SK-N-SH (cell line): ENCODE measurements at regions not wholly inside any gene's neighbourhood (a gene's known extent, or its start where the extent isn't known, plus 50 kb on each side); places are given as distances from the start of the nearest gene placed in this dataset.

Experiments used
- CTCF ChIA-PET: fragments of 300-600, 350-600 bp; formaldehyde crosslinking; extraction: SDS; loops from one replicate; lab custom pipeline; 2021; lab: Yijun Ruan, JAX
- POLR2A ChIA-PET: fragments of 350-600 bp; sonication (Branson Sonifier 250); formaldehyde crosslinking; extraction: SDS; loops from one replicate; lab custom pipeline; 2020; ENCODE audit warnings: antibody characterized with exemption, inconsistent platforms; lab: Yijun Ruan, JAX
- DNase-seq: peaks from one replicate; pipeline ENCODE4 v3.0.0; 2012
- H2AFZ ChIP-seq: fragments of 200-600 bp; sonication (generic); 2 replicates; pipeline ENCODE4 v1.8.1; 2016; ENCODE audit warnings: antibody characterized with exemption, mild to moderate bottlenecking, low read depth
- H3F3A ChIP-seq: fragments of 200-600 bp; sonication (generic); replicated peaks from 2 replicates; pipeline ENCODE3; 2016; ENCODE audit warnings: antibody characterized with exemption, mild to moderate bottlenecking; ENCODE audit not compliant: insufficient read depth
- H3K27ac ChIP-seq, 2 experiments: fragments of 200-500 bp in 1 of 2; fragments of 200-600 bp in 1 of 2; sonication (Bioruptor generic) in 1 of 2; sonication (generic), shearing (Covaris generic) in 1 of 2; 2 replicates each; pipeline versions ENCODE4 v1.5.1 to v1.6.1; 2014 to 2016; ENCODE audit warnings: low read depth in 2 of 2, inconsistent platforms in 1 of 2, low read length in 1 of 2, mild to moderate bottlenecking in 1 of 2, mixed read lengths in 1 of 2
- H3K27me3 ChIP-seq: fragments of 200-600 bp; sonication (generic), shearing (Covaris generic); 2 replicates; pipeline ENCODE4 v1.6.1; 2016; ENCODE audit warnings: mixed run types; ENCODE audit not compliant: insufficient read depth
- H3K36me3 ChIP-seq, 2 experiments: fragments of 200-500 bp in 1 of 2; fragments of 200-600 bp in 1 of 2; sonication (Bioruptor generic) in 1 of 2; sonication (generic) in 1 of 2; replicated peaks in 1 of 2; 2 replicates each; pipeline versions ENCODE3 to v1.5.1; 2014 to 2016; ENCODE audit warnings: low read length in 1 of 2, mild to moderate bottlenecking in 1 of 2; ENCODE audit not compliant: insufficient read depth in 2 of 2, control insufficient read depth in 1 of 2
- H3K4me1 ChIP-seq, 2 experiments: fragments of 200-500 bp in 1 of 2; fragments of 200-600 bp in 1 of 2; sonication (Bioruptor generic) in 1 of 2; sonication (generic), shearing (Covaris generic) in 1 of 2; 2 replicates each; pipeline versions ENCODE4 v1.5.1 to v1.6.1; 2014 to 2016; ENCODE audit warnings: low read depth in 1 of 2, low read length in 1 of 2, mixed run types in 1 of 2; ENCODE audit not compliant: insufficient read depth in 2 of 2, control insufficient read depth in 1 of 2
- H3K4me2 ChIP-seq: fragments of 200-600 bp; sonication (generic), shearing (Covaris generic); 2 replicates; pipeline ENCODE4 v1.6.1; 2017; ENCODE audit warnings: mixed run types
- H3K4me3 ChIP-seq, 2 experiments: fragments of 200-500 bp in 1 of 2; fragments of 200-600 bp in 1 of 2; sonication (Bioruptor generic) in 1 of 2; sonication (generic), shearing (Covaris generic) in 1 of 2; 2 replicates each; pipeline versions ENCODE4 v1.5.1 to v1.8.1; 2014 to 2016; ENCODE audit warnings: low read depth in 2 of 2, inconsistent platforms in 1 of 2, low read length in 1 of 2, mild to moderate bottlenecking in 1 of 2, mixed read lengths in 1 of 2, moderate library complexity in 1 of 2
- H3K79me2 ChIP-seq: fragments of 200-600 bp; sonication (generic); 2 replicates; pipeline ENCODE4 v1.8.1; 2017; ENCODE audit warnings: mild to moderate bottlenecking; ENCODE audit not compliant: insufficient read depth
- H3K9ac ChIP-seq: fragments of 200-600 bp; sonication (generic); 2 replicates; pipeline ENCODE4 v1.6.1; 2017; ENCODE audit warnings: mixed run types
- H3K9me2 ChIP-seq: fragments of 200-600 bp; sonication (generic); 2 replicates; pipeline ENCODE4 v1.6.1; 2017; ENCODE audit warnings: mixed run types
- H3K9me3 ChIP-seq: fragments of 200-600 bp; sonication (generic); 2 replicates; pipeline ENCODE4 v1.6.1; 2017; ENCODE audit warnings: mixed run types, mild to moderate bottlenecking, moderate library complexity
- H4K20me1 ChIP-seq: fragments of 200-600 bp; sonication (generic); 2 replicates; pipeline ENCODE4 v1.6.1; 2017; ENCODE audit warnings: mild to moderate bottlenecking, mixed run types; ENCODE audit not compliant: insufficient read depth
- CHD2 ChIP-seq: fragments of 150-350 bp; IDR thresholded peaks from 2 replicates; pipeline ENCODE4 v1.6.1; 2018; ENCODE audit warnings: low read length; ENCODE audit not compliant: partially characterized antibody
- CTCF ChIP-seq: fragments of 200-600 bp; sonication (generic); IDR thresholded peaks from 2 replicates; pipeline ENCODE4 v1.6.1; 2017; ENCODE audit warnings: antibody characterized with exemption, mild to moderate bottlenecking, moderate library complexity
- EP300 ChIP-seq, 2 experiments: IDR thresholded peaks; 2 replicates each; pipeline versions ENCODE4 v1.4.0 to v1.6.1; 2012; ENCODE audit warnings: borderline replicate concordance in 1 of 2, low read depth in 1 of 2, low read length in 1 of 2
- FOSL2 ChIP-seq: IDR thresholded peaks from 2 replicates; pipeline ENCODE4 v1.4.0; 2012; ENCODE audit warnings: low read depth, mild to moderate bottlenecking, moderate library complexity, borderline replicate concordance
- FOXM1 ChIP-seq: IDR thresholded peaks from 2 replicates; pipeline ENCODE4 v1.4.0; 2012; ENCODE audit warnings: low read depth, mild to moderate bottlenecking
- JUND ChIP-seq: IDR thresholded peaks from 2 replicates; pipeline ENCODE4 v1.4.0; 2012
- MXI1 ChIP-seq: IDR thresholded peaks from 2 replicates; pipeline ENCODE4 v1.6.1; 2012; ENCODE audit warnings: mild to moderate bottlenecking, low read depth, low read length, improper control_type of control experiment
- NFIC ChIP-seq: IDR thresholded peaks from 2 replicates; pipeline ENCODE4 v1.4.0; 2012; ENCODE audit warnings: borderline replicate concordance
- NRF1 ChIP-seq: IDR thresholded peaks from 2 replicates; pipeline ENCODE4 v1.6.1; 2012; ENCODE audit warnings: low read depth, mild to moderate bottlenecking, low read length
- RCOR1 ChIP-seq: fragments of 150-350 bp; IDR thresholded peaks from 2 replicates; pipeline ENCODE4 v1.6.1; 2017; ENCODE audit warnings: antibody characterized with exemption, low read length
- RXRA ChIP-seq: IDR thresholded peaks from 2 replicates; pipeline ENCODE4 v1.4.0; 2012; ENCODE audit warnings: low read depth, mild to moderate bottlenecking, borderline replicate concordance
- SMC3 ChIP-seq: IDR thresholded peaks from 2 replicates; pipeline ENCODE4 v1.6.1; 2012; ENCODE audit warnings: low read depth, low read length, improper control_type of control experiment
- TAF1 ChIP-seq: IDR thresholded peaks from 2 replicates; pipeline ENCODE4 v1.6.1; 2012; ENCODE audit warnings: low read depth, mild to moderate bottlenecking, low read length, moderate library complexity, borderline replicate concordance
- TCF12 ChIP-seq: IDR thresholded peaks from 2 replicates; pipeline ENCODE4 v1.4.0; 2012
- USF1 ChIP-seq: IDR thresholded peaks from 2 replicates; pipeline ENCODE4 v1.4.0; 2012; ENCODE audit warnings: low read depth, borderline replicate concordance
- WGBS: methylation state at CpG from one replicate; pipeline ENCODE4 v1.1.6; 2017; ENCODE audit warnings: low lambda C conversion rate; 5-methylcytosine and 5-hydroxymethylcytosine counted together
- TF ChIP-seq, protein P1 (sequence below): IDR thresholded peaks from 2 replicates; pipeline ENCODE4 v1.4.0; 2012; ENCODE audit warnings: low read depth, borderline replicate concordance
- TF ChIP-seq, protein P2 (sequence below): fragments of 150-350 bp; IDR thresholded peaks from 2 replicates; pipeline ENCODE4 v1.6.1; 2016; ENCODE audit warnings: mild to moderate bottlenecking, low read depth, low read length
- TF ChIP-seq, protein P3 (sequence below): IDR thresholded peaks from 2 replicates; pipeline ENCODE4 v1.4.0; 2012; ENCODE audit warnings: low read depth

DNA sequence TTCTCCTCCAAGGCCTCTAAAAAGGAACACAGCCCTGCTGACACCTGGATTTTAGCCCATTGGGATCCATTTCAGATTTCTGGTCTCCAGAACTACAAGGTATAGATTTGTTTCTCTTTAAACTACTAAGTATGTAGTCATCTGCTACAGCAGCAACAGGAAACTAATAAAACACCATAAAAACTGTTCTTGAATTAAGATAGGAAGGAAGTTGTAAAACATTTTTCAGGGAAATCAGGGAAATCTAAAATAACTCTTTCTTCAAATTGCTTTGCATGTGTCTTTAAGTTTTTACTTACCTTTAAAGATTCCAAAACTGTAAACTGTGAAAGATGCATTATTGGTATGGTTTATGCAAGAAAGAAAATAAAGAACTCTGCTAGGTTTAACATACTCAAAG lies 407.0 kb upstream of the TOM1L1 start:
- ChIA-PET CTCF (no interaction called here), POLR2A (no interaction called here)
- Histone ChIP-seq H3K36me3 (no peaks in the 10 kb centered on the region), H3F3A (no peaks in the 10 kb centered on the region), H3K9me2 (no peaks in the 10 kb centered on the region), H3K9me3 (no peaks in the 10 kb centered on the region), H4K20me1 (no peaks in the 10 kb centered on the region), H3K27ac (no peak overlapping the region), H2AFZ (no peak overlapping the region), H3K4me3 (no peak overlapping the region), H3K27me3 (no peaks in the 10 kb centered on the region), H3K4me1 (no peaks in the 10 kb centered on the region; a peak in 1 of 4 replicates), H3K4me2 (no peak overlapping the region), H3K9ac (no peak overlapping the region), H3K79me2 (no peaks in the 10 kb centered on the region)
- no peak for DNase-seq
- TF ChIP-seq TAF1: no peak
- no peak for TF ChIP-seq FOXM1
- no peak for TF ChIP-seq RXRA
- no peak for TF ChIP-seq NFIC
- TF ChIP-seq JUND: no peak
- no peak for TF ChIP-seq FOSL2
- no peak for TF ChIP-seq NRF1
- TF ChIP-seq EP300 (IDR thresholded peaks at IDR 0.05; ENCODE audit: borderline replicate concordance in 1 of 2, low read depth in 1 of 2, low read length in 1 of 2): no peak
- TF ChIP-seq, protein P1, sequence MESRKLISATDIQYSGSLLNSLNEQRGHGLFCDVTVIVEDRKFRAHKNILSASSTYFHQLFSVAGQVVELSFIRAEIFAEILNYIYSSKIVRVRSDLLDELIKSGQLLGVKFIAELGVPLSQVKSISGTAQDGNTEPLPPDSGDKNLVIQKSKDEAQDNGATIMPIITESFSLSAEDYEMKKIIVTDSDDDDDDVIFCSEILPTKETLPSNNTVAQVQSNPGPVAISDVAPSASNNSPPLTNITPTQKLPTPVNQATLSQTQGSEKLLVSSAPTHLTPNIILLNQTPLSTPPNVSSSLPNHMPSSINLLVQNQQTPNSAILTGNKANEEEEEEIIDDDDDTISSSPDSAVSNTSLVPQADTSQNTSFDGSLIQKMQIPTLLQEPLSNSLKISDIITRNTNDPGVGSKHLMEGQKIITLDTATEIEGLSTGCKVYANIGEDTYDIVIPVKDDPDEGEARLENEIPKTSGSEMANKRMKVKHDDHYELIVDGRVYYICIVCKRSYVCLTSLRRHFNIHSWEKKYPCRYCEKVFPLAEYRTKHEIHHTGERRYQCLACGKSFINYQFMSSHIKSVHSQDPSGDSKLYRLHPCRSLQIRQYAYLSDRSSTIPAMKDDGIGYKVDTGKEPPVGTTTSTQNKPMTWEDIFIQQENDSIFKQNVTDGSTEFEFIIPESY: no peak
- no peak for TF ChIP-seq CHD2
- TF ChIP-seq, protein P2, sequence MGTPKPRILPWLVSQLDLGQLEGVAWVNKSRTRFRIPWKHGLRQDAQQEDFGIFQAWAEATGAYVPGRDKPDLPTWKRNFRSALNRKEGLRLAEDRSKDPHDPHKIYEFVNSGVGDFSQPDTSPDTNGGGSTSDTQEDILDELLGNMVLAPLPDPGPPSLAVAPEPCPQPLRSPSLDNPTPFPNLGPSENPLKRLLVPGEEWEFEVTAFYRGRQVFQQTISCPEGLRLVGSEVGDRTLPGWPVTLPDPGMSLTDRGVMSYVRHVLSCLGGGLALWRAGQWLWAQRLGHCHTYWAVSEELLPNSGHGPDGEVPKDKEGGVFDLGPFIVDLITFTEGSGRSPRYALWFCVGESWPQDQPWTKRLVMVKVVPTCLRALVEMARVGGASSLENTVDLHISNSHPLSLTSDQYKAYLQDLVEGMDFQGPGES: no peak
- no peak for TF ChIP-seq SMC3
- no peak for TF ChIP-seq TCF12

DNA sequence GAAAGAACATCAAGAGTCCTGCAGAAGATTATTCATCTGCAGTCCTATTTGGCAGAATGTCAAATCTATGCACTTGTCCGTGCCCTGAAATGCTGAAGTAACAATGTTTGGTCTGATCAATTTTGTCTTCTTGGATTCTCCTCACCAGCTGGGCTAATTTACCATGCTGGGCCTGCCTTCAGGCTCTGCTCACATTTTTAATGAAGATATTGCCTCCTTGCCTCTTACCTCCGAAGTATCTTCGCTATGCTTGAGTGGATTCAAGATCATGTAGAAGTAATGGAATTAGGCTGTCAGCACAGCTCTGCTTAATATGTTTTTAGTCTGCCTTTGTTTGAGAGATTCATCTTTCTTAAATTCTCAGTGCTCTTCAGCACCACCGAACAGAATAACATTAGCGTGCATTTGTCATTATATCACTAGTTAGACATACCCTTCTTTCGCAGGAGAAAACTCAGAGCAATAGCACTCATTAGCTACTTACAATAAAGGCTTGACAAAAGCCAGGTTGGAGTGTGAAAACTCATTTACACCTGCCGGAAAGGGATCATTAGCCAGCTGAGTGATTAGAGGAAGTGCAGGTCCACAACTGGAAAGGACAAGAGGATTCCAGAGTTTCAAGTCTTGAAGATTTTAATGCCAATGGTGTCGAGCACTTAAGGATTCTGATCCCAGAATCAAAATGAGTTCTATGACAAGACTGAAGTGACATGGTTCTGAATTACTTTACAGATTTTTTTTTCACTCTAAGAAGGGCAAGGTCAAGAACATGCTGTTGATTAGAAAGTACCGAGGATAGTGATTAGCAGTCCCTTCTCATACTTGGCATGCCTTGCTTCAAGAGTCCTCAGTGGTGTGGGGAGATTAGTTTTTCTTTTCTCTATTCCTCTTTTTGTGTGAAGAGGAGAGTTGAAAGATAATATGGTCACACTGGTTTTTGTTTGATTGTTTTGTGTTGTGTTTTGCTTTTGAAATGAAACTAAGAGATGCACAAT lies 405.6 kb upstream of the TOM1L1 start:
- POLR2A ChIA-PET: no interaction called here

More for the DNA sequence above, 405.6 kb upstream of the TOM1L1 start:
- Histone ChIP-seq H3K27me3 (no peaks in the 10 kb centered on the region), H3K9me2 (no peaks in the 10 kb centered on the region), H3K9me3 (no peaks in the 10 kb centered on the region), H3K36me3 (no peaks in the 10 kb centered on the region), H3K4me3 (no peak overlapping the region), H3K79me2 (no peaks in the 10 kb centered on the region), H3K4me1 (no peaks in the 10 kb centered on the region; a peak in 1 of 4 replicates), H3F3A (no peaks in the 10 kb centered on the region), H3K4me2 (no peak overlapping the region), H2AFZ (no peak overlapping the region), H4K20me1 (no peaks in the 10 kb centered on the region), H3K27ac (no peak overlapping the region), H3K9ac (no peak overlapping the region)
- TF ChIP-seq MXI1 (no peak), RCOR1 (no peak), USF1 (no peak), CTCF (no peak)
- TF ChIP-seq, protein P3, sequence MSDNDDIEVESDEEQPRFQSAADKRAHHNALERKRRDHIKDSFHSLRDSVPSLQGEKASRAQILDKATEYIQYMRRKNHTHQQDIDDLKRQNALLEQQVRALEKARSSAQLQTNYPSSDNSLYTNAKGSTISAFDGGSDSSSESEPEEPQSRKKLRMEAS: no peak
- CTCF ChIA-PET: interaction anchor here (0.6 to 1.0 kb wide), 2 partner anchors 16 to 21 kb away, joined by 3 read pairs; no protein-coding TSS in a partner anchor
- WGBS: 27% methylated on average over 9 of the region's 9 CpGs
- DNase-seq: no peak
